ENCODE measurements at regions not wholly inside any gene's neighbourhood (a gene's known extent, or its start where the extent isn't known, plus 50 kb on each side); places are given as distances from the start of the nearest gene placed in this dataset.

GRCh38 chr4:13036841-13037240 lies 447.3 kb downstream of the RAB28 start:
- Histone ChIP-seq H3K79me2 (ENCODE audit: control insufficient read depth, insufficient read depth, low read length) (no peaks in the 10 kb centered on the region), H3K9me3 (ENCODE audit: control insufficient read depth, low read depth, low read length) (no peaks in the 10 kb centered on the region), H3K27me3 (ENCODE audit: control insufficient read depth, extremely low read depth, insufficient read depth, low read length) (no peaks in the 10 kb centered on the region), H3K4me2 (ENCODE audit: control insufficient read depth, extremely low read depth, insufficient read depth, low read depth, low read length) (no peak overlapping the region), H3K27ac (ENCODE audit: control insufficient read depth, insufficient read depth, low read length) (no peak overlapping the region), H3K9me1 (ENCODE audit: control insufficient read depth, extremely low read depth, insufficient read depth, low read length) (no peaks in the 10 kb centered on the region), H2AFZ (ENCODE audit: control insufficient read depth, low read length) (no peak overlapping the region), H4K20me1 (ENCODE audit: control insufficient read depth, extremely low read depth, insufficient read depth, low read length) (no peaks in the 10 kb centered on the region), H3K9ac (ENCODE audit: control insufficient read depth, extremely low read depth, insufficient read depth, low read length) (no peak overlapping the region), H3K4me1 (ENCODE audit: control insufficient read depth, extremely low read depth, insufficient read depth, low read length) (no peaks in the 10 kb centered on the region), H3K4me3 (ENCODE audit: control insufficient read depth in 2 of 3, extremely low read depth in 1 of 3, insufficient read depth in 2 of 3, low read depth in 1 of 3, low read length in 3 of 3) (no peak overlapping the region), H3K36me3 (ENCODE audit: control insufficient read depth in 2 of 2, extremely low read depth in 1 of 2, insufficient read depth in 2 of 2, low read length in 2 of 2) (no peaks in the 10 kb centered on the region)
- DNase-seq (ENCODE audit: low read depth, low spot score) = no peak
- no peak for FAIRE-seq
- dilution Hi-C loops (cut with MboI; ENCODE audit: extremely low pct_ligation_motif_present, low sequenced_read_pairs) = no loop called here
- TF ChIP-seq EZH2 (IDR thresholded peaks at IDR 0.05; ENCODE audit: low read length) = no peak
- no peak for TF ChIP-seq CTCF (optimal IDR thresholded peaks at IDR 0.05 in 1 of 3, IDR thresholded peaks at IDR 0.05 in 1 of 3, conservative IDR thresholded peaks at IDR 0.05 in 1 of 3; ENCODE audit: extremely low read depth in 1 of 3, insufficient read depth in 2 of 3, low read length in 3 of 3)

- TF ChIP-seq CTCF (optimal IDR thresholded peaks at IDR 0.05 in 1 of 3, IDR thresholded peaks at IDR 0.05 in 1 of 3, conservative IDR thresholded peaks at IDR 0.05 in 1 of 3; ENCODE audit: extremely low read depth in 1 of 3, insufficient read depth in 2 of 3, low read length in 3 of 3) = no peak
- no peak for TF ChIP-seq EZH2 (IDR thresholded peaks at IDR 0.05; ENCODE audit: low read length)
- Histone ChIP-seq H3K79me2 (ENCODE audit: control insufficient read depth, insufficient read depth, low read length) (no peaks in the 10 kb centered on the region), H3K36me3 (ENCODE audit: control insufficient read depth in 2 of 2, extremely low read depth in 1 of 2, insufficient read depth in 2 of 2, low read length in 2 of 2) (no peaks in the 10 kb centered on the region), H3K27me3 (ENCODE audit: control insufficient read depth, extremely low read depth, insufficient read depth, low read length) (no peaks in the 10 kb centered on the region), H4K20me1 (ENCODE audit: control insufficient read depth, extremely low read depth, insufficient read depth, low read length) (no peaks in the 10 kb centered on the region), H2AFZ (ENCODE audit: control insufficient read depth, low read length) (no peak overlapping the region), H3K9me1 (ENCODE audit: control insufficient read depth, extremely low read depth, insufficient read depth, low read length) (no peaks in the 10 kb centered on the region), H3K27ac (ENCODE audit: control insufficient read depth, insufficient read depth, low read length) (no peak overlapping the region), H3K9me3 (ENCODE audit: control insufficient read depth, low read depth, low read length) (no peaks in the 10 kb centered on the region), H3K9ac (ENCODE audit: control insufficient read depth, extremely low read depth, insufficient read depth, low read length) (no peak overlapping the region), H3K4me1 (ENCODE audit: control insufficient read depth, extremely low read depth, insufficient read depth, low read length) (no peaks in the 10 kb centered on the region), H3K4me3 (ENCODE audit: control insufficient read depth in 2 of 3, extremely low read depth in 1 of 3, insufficient read depth in 2 of 3, low read depth in 1 of 3, low read length in 3 of 3) (no peak overlapping the region), H3K4me2 (ENCODE audit: control insufficient read depth, extremely low read depth, insufficient read depth, low read depth, low read length) (no peak overlapping the region)
- FAIRE-seq = no peak
- dilution Hi-C loops (cut with MboI; ENCODE audit: extremely low pct_ligation_motif_present, low sequenced_read_pairs) = no loop called here
- DNase-seq (ENCODE audit: low read depth, low spot score) = no peak
Measured at GRCh38 chr4:13032936-13033335, 451.2 kb downstream of the RAB28 start.

All from keratinocyte (primary cell).